ENCODE measurements at regions not wholly inside any gene's neighbourhood (a gene's known extent, or its start where the extent isn't known, plus 50 kb on each side); places are given as distances from the start of the nearest gene placed in this dataset.

GRCh38 chr16:79926451-79927205 lies 326.1 kb upstream of the MAF start:
- Histone ChIP-seq H3K4me1 (ENCODE audit: insufficient read depth, low read length, poor library complexity, severe bottlenecking) (no peaks in the 10 kb centered on the region), H3K27me3 (replicated peaks; ENCODE audit: insufficient read depth, low read depth, low read length, poor library complexity) (no peaks in the 10 kb centered on the region), H3K27ac (ENCODE audit: low read depth, low read length, poor library complexity, severe bottlenecking) (no peak overlapping the region), H3K4me3 (ENCODE audit: low read depth, low read length, poor library complexity, severe bottlenecking) (no peak overlapping the region), H3K9me3 (ENCODE audit: low read depth, low read length, poor library complexity, severe bottlenecking) (no peaks in the 10 kb centered on the region), H3K36me3 (ENCODE audit: insufficient read depth, low read length, poor library complexity, severe bottlenecking) (no peaks in the 10 kb centered on the region)
- ChIA-PET POLR2A (ENCODE audit: low non-redundant PET) (no interaction called here), CTCF (no interaction called here)
- BruUV-seq (replicated peaks): no TSS peak
- no peak for TF ChIP-seq CTCF (conservative IDR thresholded peaks at IDR 0.05; ENCODE audit: low read depth, low read length)
- TF ChIP-seq EZH2 (IDR thresholded peaks at IDR 0.05; ENCODE audit: borderline replicate concordance, low read depth, low read length, poor library complexity, severe bottlenecking): no peak
- intact Hi-C loops (cut with micrococcal nuclease; ENCODE audit: unreplicated experiment): no loop called here
- no peak for DNase-seq (ENCODE audit: low spot score)

GRCh38 chr16:79923431-79923830 lies 322.9 kb upstream of the MAF start:
- BruUV-seq (replicated peaks): no TSS peak
- CTCF ChIA-PET: no interaction called here

GRCh38 chr16:79920685-79921084 lies 320.1 kb upstream of the MAF start:
- H3K36me3 ChIP-seq (ENCODE audit: insufficient read depth, low read length, poor library complexity, severe bottlenecking): no peaks in the 10 kb centered on the region
- CTCF ChIA-PET: no interaction called here
- H3K4me3 ChIP-seq (ENCODE audit: low read depth, low read length, poor library complexity, severe bottlenecking): no peak overlapping the region
- no TSS peak for BruUV-seq (replicated peaks)
- H3K27me3 ChIP-seq (replicated peaks; ENCODE audit: insufficient read depth, low read depth, low read length, poor library complexity): no peaks in the 10 kb centered on the region
- no peaks in the 10 kb centered on the region for H3K9me3 ChIP-seq (ENCODE audit: low read depth, low read length, poor library complexity, severe bottlenecking)
- POLR2A ChIA-PET (ENCODE audit: low non-redundant PET): no interaction called here
- no peaks in the 10 kb centered on the region for H3K4me1 ChIP-seq (ENCODE audit: insufficient read depth, low read length, poor library complexity, severe bottlenecking)
- intact Hi-C loops (cut with micrococcal nuclease; ENCODE audit: unreplicated experiment): no loop called here
- TF ChIP-seq EZH2 (IDR thresholded peaks at IDR 0.05; ENCODE audit: borderline replicate concordance, low read depth, low read length, poor library complexity, severe bottlenecking) (no peak), CTCF (conservative IDR thresholded peaks at IDR 0.05; ENCODE audit: low read depth, low read length) (no peak)
- no peak for DNase-seq (ENCODE audit: low spot score)
- no peak overlapping the region for H3K27ac ChIP-seq (ENCODE audit: low read depth, low read length, poor library complexity, severe bottlenecking)

More at GRCh38 chr16:79923431-79923830, 322.9 kb upstream of the MAF start:
- DNase-seq (ENCODE audit: low spot score): no peak
- intact Hi-C loops (cut with micrococcal nuclease; ENCODE audit: unreplicated experiment): no loop called here
- POLR2A ChIA-PET (ENCODE audit: low non-redundant PET): no interaction called here
- Histone ChIP-seq H3K27ac (ENCODE audit: low read depth, low read length, poor library complexity, severe bottlenecking) (no peak overlapping the region), H3K4me3 (ENCODE audit: low read depth, low read length, poor library complexity, severe bottlenecking) (no peak overlapping the region), H3K4me1 (ENCODE audit: insufficient read depth, low read length, poor library complexity, severe bottlenecking) (no peaks in the 10 kb centered on the region), H3K9me3 (ENCODE audit: low read depth, low read length, poor library complexity, severe bottlenecking) (no peaks in the 10 kb centered on the region), H3K36me3 (ENCODE audit: insufficient read depth, low read length, poor library complexity, severe bottlenecking) (no peaks in the 10 kb centered on the region), H3K27me3 (replicated peaks; ENCODE audit: insufficient read depth, low read depth, low read length, poor library complexity) (no peaks in the 10 kb centered on the region)
- TF ChIP-seq EZH2 (IDR thresholded peaks at IDR 0.05; ENCODE audit: borderline replicate concordance, low read depth, low read length, poor library complexity, severe bottlenecking): no peak
- TF ChIP-seq CTCF (conservative IDR thresholded peaks at IDR 0.05; ENCODE audit: low read depth, low read length): no peak
